ENCODE measurements at regions not wholly inside any gene's neighbourhood (a gene's known extent, or its start where the extent isn't known, plus 50 kb on each side); places are given as distances from the start of the nearest gene placed in this dataset.

DNA sequence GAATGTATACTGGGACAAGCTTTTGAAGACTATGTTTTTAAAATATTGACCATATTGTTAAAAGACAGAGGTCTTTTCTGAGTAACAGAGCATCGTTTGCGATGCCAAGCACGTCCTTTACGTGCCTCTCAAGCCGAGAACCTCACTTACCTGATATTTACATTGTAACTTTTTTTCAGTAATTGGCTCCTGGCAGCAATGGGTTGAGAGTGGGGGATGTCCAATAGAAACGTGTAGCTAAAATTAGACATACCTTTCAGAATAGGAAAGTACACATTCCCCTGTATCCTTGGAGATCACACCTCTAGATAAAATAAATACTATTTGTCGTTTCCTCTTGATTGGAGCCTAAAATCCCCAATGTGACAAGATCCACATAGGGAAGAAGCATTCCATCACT is 222.2 kb upstream of the RGS6 start:
- TF ChIP-seq, protein P1, sequence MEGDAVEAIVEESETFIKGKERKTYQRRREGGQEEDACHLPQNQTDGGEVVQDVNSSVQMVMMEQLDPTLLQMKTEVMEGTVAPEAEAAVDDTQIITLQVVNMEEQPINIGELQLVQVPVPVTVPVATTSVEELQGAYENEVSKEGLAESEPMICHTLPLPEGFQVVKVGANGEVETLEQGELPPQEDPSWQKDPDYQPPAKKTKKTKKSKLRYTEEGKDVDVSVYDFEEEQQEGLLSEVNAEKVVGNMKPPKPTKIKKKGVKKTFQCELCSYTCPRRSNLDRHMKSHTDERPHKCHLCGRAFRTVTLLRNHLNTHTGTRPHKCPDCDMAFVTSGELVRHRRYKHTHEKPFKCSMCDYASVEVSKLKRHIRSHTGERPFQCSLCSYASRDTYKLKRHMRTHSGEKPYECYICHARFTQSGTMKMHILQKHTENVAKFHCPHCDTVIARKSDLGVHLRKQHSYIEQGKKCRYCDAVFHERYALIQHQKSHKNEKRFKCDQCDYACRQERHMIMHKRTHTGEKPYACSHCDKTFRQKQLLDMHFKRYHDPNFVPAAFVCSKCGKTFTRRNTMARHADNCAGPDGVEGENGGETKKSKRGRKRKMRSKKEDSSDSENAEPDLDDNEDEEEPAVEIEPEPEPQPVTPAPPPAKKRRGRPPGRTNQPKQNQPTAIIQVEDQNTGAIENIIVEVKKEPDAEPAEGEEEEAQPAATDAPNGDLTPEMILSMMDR (IDR thresholded peaks at IDR 0.05), result no peak
- Histone ChIP-seq H3K27ac (no peak overlapping the region), H3K27me3 (no peaks in the 10 kb centered on the region), H3K9me3 (no peaks in the 10 kb centered on the region), H3K4me3 (no peak overlapping the region), H3K36me3 (no peaks in the 10 kb centered on the region), H3K9ac (ENCODE audit: low read depth in 2 of 2, low read length in 2 of 2) (no peak overlapping the region), H3K4me1 (no peaks in the 10 kb centered on the region)
- no peak for DNase-seq
- intact Hi-C loops (cut with DNase I), result no loop called here

DNA sequence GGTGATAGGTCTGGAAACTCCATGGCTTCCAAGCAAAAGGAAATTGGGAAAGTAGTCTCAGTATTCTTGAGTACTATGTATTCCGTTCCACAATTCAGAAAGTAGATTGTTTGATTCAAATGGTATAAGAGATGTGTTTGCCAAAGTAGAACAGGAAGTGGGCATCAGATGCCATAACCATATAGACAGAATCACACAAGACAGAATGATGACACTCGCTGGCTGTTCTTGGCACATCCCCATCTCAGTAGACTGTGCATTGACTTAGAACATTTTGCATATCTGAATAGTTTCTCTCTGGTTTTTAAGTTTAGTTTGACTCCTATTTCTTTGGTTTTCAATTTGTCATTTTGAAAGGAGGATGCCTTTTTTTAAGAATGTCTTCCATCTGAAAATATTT is 221.1 kb upstream of the RGS6 start:
- Histone ChIP-seq H3K36me3 (no peaks in the 10 kb centered on the region), H3K9me3 (no peaks in the 10 kb centered on the region), H3K4me1 (no peaks in the 10 kb centered on the region), H3K27ac (no peak overlapping the region), H3K4me3 (no peak overlapping the region), H3K27me3 (no peaks in the 10 kb centered on the region), H3K9ac (ENCODE audit: low read depth in 2 of 2, low read length in 2 of 2) (no peak overlapping the region)
- DNase-seq, result no peak
- TF ChIP-seq, protein P1 (IDR thresholded peaks at IDR 0.05), result no peak
- intact Hi-C loops (cut with DNase I), result no loop called here

DNA sequence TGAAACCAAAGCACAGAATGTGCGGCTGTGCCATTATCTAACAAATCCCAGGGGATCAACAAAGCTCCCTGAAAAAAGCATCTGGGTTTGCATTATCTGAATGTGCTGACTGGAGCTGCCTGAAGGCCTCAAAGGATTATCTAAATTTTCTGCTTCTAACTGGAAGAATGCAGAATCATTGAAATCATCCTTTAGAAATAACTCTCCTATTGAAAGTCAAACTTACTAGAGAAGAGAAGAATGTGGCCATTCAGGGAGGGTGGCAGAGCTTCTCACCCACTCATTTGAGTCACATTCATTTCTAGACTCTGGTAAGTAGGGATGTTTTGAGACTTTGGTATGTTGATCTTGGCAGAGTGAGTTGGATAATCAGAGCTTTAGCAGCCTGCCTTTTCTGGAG is 220.6 kb upstream of the RGS6 start:
- intact Hi-C loops (cut with DNase I), result no loop called here
- Histone ChIP-seq H3K4me1 (no peaks in the 10 kb centered on the region), H3K27ac (no peak overlapping the region), H3K9ac (ENCODE audit: low read depth in 2 of 2, low read length in 2 of 2) (no peak overlapping the region), H3K9me3 (no peaks in the 10 kb centered on the region), H3K36me3 (no peaks in the 10 kb centered on the region), H3K27me3 (no peaks in the 10 kb centered on the region), H3K4me3 (no peak overlapping the region)
- DNase-seq, result no peak
- TF ChIP-seq, protein P1 (IDR thresholded peaks at IDR 0.05), result no peak

DNA sequence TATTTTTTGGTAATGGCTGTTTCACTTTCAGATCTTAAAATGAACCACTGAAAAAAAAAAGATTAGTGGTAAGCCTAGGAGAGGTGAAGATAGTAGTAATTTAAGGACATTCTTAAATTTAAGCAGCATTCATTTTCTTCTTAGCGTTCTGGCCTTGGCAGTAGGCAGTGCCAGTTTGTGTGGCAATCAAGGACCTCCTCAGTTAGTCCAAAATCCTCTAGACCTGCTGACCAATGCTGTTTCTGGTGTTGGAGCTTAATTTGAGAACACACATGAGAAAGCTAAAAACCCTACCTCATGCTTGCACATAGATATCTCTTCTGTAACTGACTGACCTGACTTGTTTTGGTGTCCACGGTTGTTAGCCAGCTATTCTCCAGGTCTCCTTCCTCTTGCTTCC is 219.8 kb upstream of the RGS6 start:
- intact Hi-C loops (cut with DNase I), result no loop called here
- no peaks in the 10 kb centered on the region for H3K36me3 ChIP-seq
- no peak overlapping the region for H3K27ac ChIP-seq
- no peaks in the 10 kb centered on the region for H3K27me3 ChIP-seq
- H3K9ac ChIP-seq (ENCODE audit: low read depth in 2 of 2, low read length in 2 of 2), result no peak overlapping the region
- H3K4me3 ChIP-seq, result no peak overlapping the region
- no peaks in the 10 kb centered on the region for H3K9me3 ChIP-seq
- no peak for DNase-seq
- no peaks in the 10 kb centered on the region for H3K4me1 ChIP-seq
- TF ChIP-seq, protein P1 (IDR thresholded peaks at IDR 0.05), result no peak

DNA sequence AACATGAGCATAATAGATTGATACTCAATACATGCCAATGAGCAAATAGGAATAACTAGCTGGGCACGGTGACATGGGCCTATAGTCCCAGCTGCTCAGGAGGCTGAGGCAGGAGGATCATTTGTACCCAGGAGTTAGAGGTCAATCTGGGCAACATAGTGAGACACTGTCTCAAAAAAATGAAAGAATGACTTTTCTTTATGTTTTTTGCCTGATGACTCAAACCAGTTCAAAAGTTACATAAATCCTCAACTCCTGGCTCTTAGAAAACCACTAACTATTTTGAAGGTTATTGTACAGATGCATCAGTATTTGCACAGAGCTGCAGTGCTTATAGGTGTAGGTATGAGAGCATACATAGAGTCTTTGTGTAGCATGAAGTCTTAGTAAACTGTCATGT is 219.2 kb upstream of the RGS6 start:
- H3K27me3 ChIP-seq, result no peaks in the 10 kb centered on the region
- no peaks in the 10 kb centered on the region for H3K4me1 ChIP-seq
- no peak overlapping the region for H3K9ac ChIP-seq (ENCODE audit: low read depth in 2 of 2, low read length in 2 of 2)
- H3K36me3 ChIP-seq, result no peaks in the 10 kb centered on the region
- H3K9me3 ChIP-seq, result no peaks in the 10 kb centered on the region
- intact Hi-C loops (cut with DNase I), result no loop called here
- DNase-seq, result no peak
- TF ChIP-seq, protein P1 (IDR thresholded peaks at IDR 0.05), result no peak
- H3K4me3 ChIP-seq, result no peak overlapping the region
- H3K27ac ChIP-seq, result no peak overlapping the region

DNA sequence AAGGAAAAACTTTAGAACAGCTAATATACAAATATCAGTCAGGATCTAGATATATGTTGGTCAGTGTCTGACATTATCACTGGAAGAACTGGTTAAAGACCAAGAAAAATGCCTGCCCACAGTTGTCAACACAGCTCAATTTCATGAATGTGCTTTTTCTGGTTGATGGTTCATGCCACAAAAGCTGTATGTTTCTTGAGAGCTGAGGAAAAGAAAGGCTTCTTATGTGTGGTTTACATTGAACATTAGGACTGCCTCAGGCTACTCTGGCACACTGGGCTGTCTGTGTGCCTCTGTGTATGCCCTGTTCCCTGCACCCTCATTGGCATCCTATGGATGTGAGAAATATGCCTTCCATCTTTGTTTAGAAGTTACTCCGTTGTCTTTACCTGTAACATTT is 218.8 kb upstream of the RGS6 start:
- no peaks in the 10 kb centered on the region for H3K27me3 ChIP-seq
- no peak overlapping the region for H3K27ac ChIP-seq
- no peak for DNase-seq
- no peaks in the 10 kb centered on the region for H3K9me3 ChIP-seq
- intact Hi-C loops (cut with DNase I), result no loop called here
- TF ChIP-seq, protein P1 (IDR thresholded peaks at IDR 0.05), result no peak
- no peaks in the 10 kb centered on the region for H3K36me3 ChIP-seq
- no peak overlapping the region for H3K4me3 ChIP-seq
- H3K9ac ChIP-seq (ENCODE audit: low read depth in 2 of 2, low read length in 2 of 2), result no peak overlapping the region
- no peaks in the 10 kb centered on the region for H3K4me1 ChIP-seq

Measured in colonic mucosa (tissue), 4 donors.